H1 (cell line): ENCODE measurements at regions not wholly inside any gene's neighbourhood (a gene's known extent, or its start where the extent isn't known, plus 50 kb on each side); places are given as distances from the start of the nearest gene placed in this dataset.

Experiments
- CTCF ChIA-PET: fragments of 300-600 bp; sonication (Branson Sonifier 250); formaldehyde crosslinking; loops from one replicate; lab custom pipeline; 2021; ENCODE audit not compliant: partially characterized antibody; lab: Charles Lee
- POLR2A ChIA-PET: fragments of 300-600 bp; sonication (Branson Sonifier 250); formaldehyde crosslinking; loops from one replicate; lab custom pipeline; 2021; ENCODE audit warnings: inconsistent platforms; ENCODE audit not compliant: partially characterized antibody; lab: Charles Lee
- DNase-seq, 2 experiments: peaks; one replicate each; pipeline versions ENCODE4 v3.0.0 to v3.0.0-alpha.2; 2010 to 2022; ENCODE audit warnings: low spot score in 2 of 2, low read depth in 1 of 2, mixed read lengths in 1 of 2
- FAIRE-seq: peaks from 2 replicates; lab custom pipeline; 2011; peaks lifted over from hg19 to GRCh38; lab: Jason Lieb, UNC
- H2AFZ ChIP-seq: 2 replicates; pipeline ENCODE4 v1.8.1; 2012; ENCODE audit warnings: low read length, inconsistent platforms
- H2AK5ac ChIP-seq: 2 replicates; pipeline ENCODE4 v1.6.1; 2013; ENCODE audit warnings: low read depth, low read length
- H2BK120ac ChIP-seq: replicated peaks from 2 replicates; pipeline ENCODE3; 2013; ENCODE audit warnings: low read depth, low read length, inconsistent platforms
- H2BK12ac ChIP-seq: 2 replicates; pipeline ENCODE4 v1.6.1; 2013; ENCODE audit warnings: low read depth, low read length
- H2BK15ac ChIP-seq: 2 replicates; pipeline ENCODE4 v1.6.1; 2013; ENCODE audit warnings: low read length
- H2BK20ac ChIP-seq: 2 replicates; pipeline ENCODE4 v1.6.1; 2013; ENCODE audit warnings: low read length
- H2BK5ac ChIP-seq: 2 replicates; pipeline ENCODE4 v1.6.1; 2013; ENCODE audit warnings: low read depth, low read length
- H3K14ac ChIP-seq: 2 replicates; pipeline ENCODE4 v1.6.1; 2013; ENCODE audit warnings: inconsistent platforms; ENCODE audit not compliant: insufficient read length
- H3K18ac ChIP-seq: 2 replicates; pipeline ENCODE4 v1.6.1; 2013; ENCODE audit warnings: low read length; ENCODE audit errors: extremely low read depth
- H3K23ac ChIP-seq: 2 replicates; pipeline ENCODE4 v1.6.1; 2013; ENCODE audit warnings: inconsistent platforms; ENCODE audit not compliant: insufficient read length
- H3K23me2 ChIP-seq: 2 replicates; pipeline ENCODE4 v1.6.1; 2013; ENCODE audit warnings: low read depth, low read length
- H3K27ac ChIP-seq: 2 replicates; pipeline ENCODE4 v1.6.1; 2011; ENCODE audit warnings: low read depth, low read length, inconsistent platforms
- H3K27me3 ChIP-seq, 4 experiments: replicated peaks in 1 of 4; 1 replicate in 1 of 4; 2 replicates in 3 of 4; pipeline versions ENCODE4 v1.6.1 to v1.8.1; 2011 to 2013; ENCODE audit warnings: low read length in 3 of 4, mild to moderate bottlenecking in 3 of 4, inconsistent platforms in 2 of 4, mixed read lengths in 2 of 4, moderate library complexity in 1 of 4; ENCODE audit not compliant: control insufficient read depth in 3 of 4, insufficient read depth in 3 of 4; ENCODE audit errors: extremely low read depth in 1 of 4
- H3K36me3 ChIP-seq, 4 experiments: 2 replicates each; pipeline versions ENCODE4 v1.6.1 to v1.8.1; 2011 to 2013; ENCODE audit warnings: mild to moderate bottlenecking in 4 of 4, low read length in 3 of 4, moderate library complexity in 2 of 4, control low read depth in 1 of 4, inconsistent platforms in 1 of 4; ENCODE audit not compliant: insufficient read depth in 4 of 4, control insufficient read depth in 2 of 4
- H3K4ac ChIP-seq: replicated peaks from 2 replicates; pipeline ENCODE3; 2013; ENCODE audit warnings: low read length, low read depth, mixed read lengths, inconsistent platforms; ENCODE audit not compliant: insufficient read length
- H3K4me1 ChIP-seq, 4 experiments: replicated peaks in 1 of 4; 1 replicate in 1 of 4; 2 replicates in 3 of 4; pipeline versions ENCODE4 v1.6.1 to v1.8.1; 2011 to 2013; ENCODE audit warnings: low read length in 3 of 4, inconsistent platforms in 2 of 4, mixed read lengths in 1 of 4; ENCODE audit not compliant: insufficient read depth in 4 of 4, control insufficient read depth in 3 of 4
- H3K4me2 ChIP-seq, 2 experiments: 2 replicates each; pipeline versions ENCODE4 v1.6.1 to v1.8.1; 2011 to 2013; ENCODE audit warnings: low read depth in 2 of 2, low read length in 2 of 2, control low read depth in 1 of 2, inconsistent platforms in 1 of 2, mild to moderate bottlenecking in 1 of 2; ENCODE audit not compliant: insufficient read depth in 1 of 2
- H3K4me3 ChIP-seq, 4 experiments: fragments of 200-600, 300-600 bp in 1 of 4; sonication (generic), shearing (Covaris generic), sonication (Bioruptor Twin) in 1 of 4; 2 replicates each; pipeline versions ENCODE4 v1.5.1 to v1.8.1; 2011 to 2016; ENCODE audit warnings: low read length in 4 of 4, low read depth in 3 of 4, control low read depth in 2 of 4, inconsistent platforms in 2 of 4, mild to moderate bottlenecking in 2 of 4, mixed read lengths in 1 of 4, moderate library complexity in 1 of 4; ENCODE audit not compliant: insufficient read depth in 2 of 4; ENCODE audit errors: extremely low read depth in 1 of 4
- H3K56ac ChIP-seq: replicated peaks from 2 replicates; pipeline ENCODE3; 2013; ENCODE audit warnings: low read depth, mild to moderate bottlenecking, mixed read lengths, low read length, inconsistent platforms; ENCODE audit not compliant: insufficient read length
- H3K79me1 ChIP-seq: 2 replicates; pipeline ENCODE4 v1.6.1; 2013; ENCODE audit warnings: low read depth, low read length, control low read depth
- H3K79me2 ChIP-seq, 2 experiments: 2 replicates each; pipeline versions ENCODE4 v1.6.1 to v1.8.1; 2012 to 2013; ENCODE audit warnings: low read length in 2 of 2, mild to moderate bottlenecking in 2 of 2, inconsistent platforms in 1 of 2; ENCODE audit not compliant: insufficient read depth in 2 of 2, control insufficient read depth in 1 of 2
- H3K9ac ChIP-seq, 4 experiments: replicated peaks in 1 of 4; 1 replicate in 1 of 4; 2 replicates in 3 of 4; pipeline versions ENCODE4 v1.6.1 to v1.8.1; 2011 to 2013; ENCODE audit warnings: low read depth in 3 of 4, low read length in 3 of 4, control low read depth in 2 of 4, mild to moderate bottlenecking in 2 of 4, moderate library complexity in 2 of 4, inconsistent platforms in 1 of 4; ENCODE audit errors: extremely low read depth in 1 of 4
- H3K9me3 ChIP-seq, 2 experiments: 2 replicates each; pipeline versions ENCODE4 v1.6.1 to v1.8.1; 2012 to 2013; ENCODE audit warnings: mild to moderate bottlenecking in 2 of 2, moderate library complexity in 2 of 2, control low read depth in 1 of 2, inconsistent platforms in 1 of 2, low read depth in 1 of 2, low read length in 1 of 2, mixed read lengths in 1 of 2; ENCODE audit not compliant: insufficient read depth in 2 of 2
- H4K20me1 ChIP-seq, 2 experiments: replicated peaks in 1 of 2; 2 replicates each; pipeline versions ENCODE3 to v1.8.1; 2011 to 2013; ENCODE audit warnings: inconsistent platforms in 2 of 2, low read length in 2 of 2, mild to moderate bottlenecking in 1 of 2; ENCODE audit not compliant: insufficient read depth in 2 of 2, control insufficient read depth in 1 of 2
- H4K5ac ChIP-seq: 2 replicates; pipeline ENCODE4 v1.6.1; 2013; ENCODE audit warnings: low read length, low read depth, mixed read lengths, inconsistent platforms; ENCODE audit not compliant: insufficient read length
- H4K8ac ChIP-seq: 2 replicates; pipeline ENCODE4 v1.8.0; 2013; ENCODE audit warnings: mild to moderate bottlenecking, moderate library complexity, low read length, inconsistent platforms; ENCODE audit not compliant: insufficient read depth; ENCODE audit errors: extremely low read depth
- H4K91ac ChIP-seq: replicated peaks from 2 replicates; pipeline ENCODE3; 2013; ENCODE audit warnings: low read length, mixed read lengths, inconsistent platforms; ENCODE audit not compliant: insufficient read length
- ASH2L ChIP-seq: fragments of 200-600, 300-600 bp; sonication (generic); IDR thresholded peaks from one replicate; pipeline ENCODE4 v1.7.1; 2017; ENCODE audit warnings: low read length
- CTBP2 ChIP-seq: IDR thresholded peaks from 2 replicates; pipeline ENCODE4 v1.7.0; 2011; ENCODE audit warnings: borderline replicate concordance, mild to moderate bottlenecking, moderate library complexity, mixed read lengths, low read length; ENCODE audit not compliant: insufficient read depth, insufficient read length
- E2F6 ChIP-seq: IDR thresholded peaks from 2 replicates; pipeline ENCODE4 v1.6.1; 2012; ENCODE audit warnings: inconsistent platforms
- EGR1 ChIP-seq: IDR thresholded peaks from 2 replicates; pipeline ENCODE4 v1.6.1; 2011; ENCODE audit warnings: low read depth, low read length, borderline replicate concordance
- HDAC2 ChIP-seq, 2 experiments: fragments of 300-600 bp in 1 of 2; sonication (generic) in 1 of 2; IDR thresholded peaks; 2 replicates each; pipeline ENCODE4 v1.6.1; 2011 to 2012; ENCODE audit warnings: low read depth in 2 of 2, low read length in 2 of 2, mild to moderate bottlenecking in 2 of 2, moderate library complexity in 2 of 2, borderline replicate concordance in 1 of 2, inconsistent platforms in 1 of 2
- KDM5A ChIP-seq: fragments of 200-600 bp; IDR thresholded peaks from 2 replicates; pipeline ENCODE4 v1.7.1; 2012; ENCODE audit warnings: mild to moderate bottlenecking, low read length, inconsistent platforms, mixed read lengths
- POU5F1 ChIP-seq: IDR thresholded peaks from 2 replicates; pipeline ENCODE4 v1.6.1; 2011; ENCODE audit warnings: low read depth, mild to moderate bottlenecking, low read length, moderate library complexity
- RBBP5 ChIP-seq: IDR thresholded peaks from 2 replicates; pipeline ENCODE4 v1.7.1; 2012; ENCODE audit warnings: low read depth, mild to moderate bottlenecking, inconsistent platforms, low read length, moderate library complexity, borderline replicate concordance
- SAP30 ChIP-seq: fragments of 300-600 bp; sonication (generic); IDR thresholded peaks from 2 replicates; pipeline ENCODE4 v1.7.1; 2012; ENCODE audit warnings: low read length, moderate library complexity, mild to moderate bottlenecking, inconsistent platforms; ENCODE audit not compliant: insufficient read depth, insufficient replicate concordance
- SRF ChIP-seq: IDR thresholded peaks from 2 replicates; pipeline ENCODE4 v1.6.1; 2011; ENCODE audit warnings: mild to moderate bottlenecking, low read depth, low read length, moderate library complexity
- TCF12 ChIP-seq: IDR thresholded peaks from 2 replicates; pipeline ENCODE4 v1.6.1; 2011; ENCODE audit warnings: low read depth, mild to moderate bottlenecking, low read length
- YY1 ChIP-seq: IDR thresholded peaks from 2 replicates; pipeline ENCODE4 v1.6.1; 2011; ENCODE audit warnings: low read depth, mild to moderate bottlenecking, low read length
- WGBS, 2 experiments: shearing (Covaris generic) in 1 of 2; methylation state at CpG; one replicate each; pipeline versions ENCODE4 v1.1.6 to v1.1.7; 2013 to 2015; ENCODE audit warnings: low lambda C conversion rate in 2 of 2, mixed read lengths in 2 of 2, inconsistent platforms in 1 of 2, low coverage in 1 of 2, missing lambda C conversion rate in 1 of 2; ENCODE audit not compliant: insufficient replicate concordance in 2 of 2, insufficient coverage in 1 of 2, insufficient read length in 1 of 2; ENCODE audit errors: extremely low coverage in 1 of 2, missing lambda C conversion rate in 1 of 2; 5-methylcytosine and 5-hydroxymethylcytosine counted together
- TF ChIP-seq, protein P1 (sequence below): IDR thresholded peaks from 2 replicates; pipeline ENCODE4 v1.6.1; 2011; ENCODE audit warnings: low read length, improper control_type of control experiment

GRCh38 chr9:86512929-86513328 is 158.7 kb upstream of the TUT7 start:
- no peak overlapping the region for H2BK20ac ChIP-seq
- H3K79me2 ChIP-seq: no peaks in the 10 kb centered on the region
- 94% methylated on average over 2 of the region's 2 CpGs; no CpG with 5 or more reads in 1 of the 2 experiments for WGBS, 2 experiments
- no peak overlapping the region for H3K4me2 ChIP-seq
- no peak overlapping the region for H3K4ac ChIP-seq
- H3K23ac ChIP-seq: no peak overlapping the region
- no peaks in the 10 kb centered on the region for H3K27me3 ChIP-seq
- TF ChIP-seq TCF12 (no peak), EGR1 (no peak), RBBP5 (no peak), SRF (no peak), ASH2L (no peak), CTBP2 (no peak), KDM5A (no peak), POU5F1 (no peak), HDAC2 (IDR thresholded peaks at IDR 0.05; ENCODE audit: borderline replicate concordance in 1 of 2, low read depth in 2 of 2, low read length in 2 of 2) (no peak), SAP30 (no peak), YY1 (no peak), E2F6 (no peak)
- TF ChIP-seq, protein P1, sequence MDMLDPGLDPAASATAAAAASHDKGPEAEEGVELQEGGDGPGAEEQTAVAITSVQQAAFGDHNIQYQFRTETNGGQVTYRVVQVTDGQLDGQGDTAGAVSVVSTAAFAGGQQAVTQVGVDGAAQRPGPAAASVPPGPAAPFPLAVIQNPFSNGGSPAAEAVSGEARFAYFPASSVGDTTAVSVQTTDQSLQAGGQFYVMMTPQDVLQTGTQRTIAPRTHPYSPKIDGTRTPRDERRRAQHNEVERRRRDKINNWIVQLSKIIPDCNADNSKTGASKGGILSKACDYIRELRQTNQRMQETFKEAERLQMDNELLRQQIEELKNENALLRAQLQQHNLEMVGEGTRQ: no peak
- no peaks in the 10 kb centered on the region; a peak in 1 of 7 replicates for H3K4me1 ChIP-seq
- no peaks in the 10 kb centered on the region for H3K23me2 ChIP-seq
- no peak overlapping the region for H4K91ac ChIP-seq
- no peaks in the 10 kb centered on the region for H3K79me1 ChIP-seq
- no peak overlapping the region for H2AFZ ChIP-seq
- no peak overlapping the region for H4K8ac ChIP-seq
- no peak overlapping the region for H2BK15ac ChIP-seq
- CTCF ChIA-PET: interaction anchor here (1.4 kb wide), 1 partner anchor 80 kb away, joined by 3 read pairs; no protein-coding TSS in a partner anchor
- no peak overlapping the region for H4K5ac ChIP-seq
- POLR2A ChIA-PET: no interaction called here
- FAIRE-seq: no peak
- H3K9ac ChIP-seq: no peak overlapping the region
- H2BK5ac ChIP-seq: no peak overlapping the region
- no peak overlapping the region for H2BK120ac ChIP-seq
- H2BK12ac ChIP-seq: no peak overlapping the region
- H4K20me1 ChIP-seq: no peaks in the 10 kb centered on the region
- H3K4me3 ChIP-seq: no peak overlapping the region
- H2AK5ac ChIP-seq: no peak overlapping the region
- H3K9me3 ChIP-seq: no peaks in the 10 kb centered on the region
- no peak for DNase-seq
- H3K27ac ChIP-seq: no peak overlapping the region
- no peaks in the 10 kb centered on the region for H3K36me3 ChIP-seq
- H3K18ac ChIP-seq: no peak overlapping the region
- no peak overlapping the region for H3K14ac ChIP-seq
- H3K56ac ChIP-seq: no peak overlapping the region
